ENCODE measurements at regions not wholly inside any gene's neighbourhood (a gene's known extent, or its start where the extent isn't known, plus 50 kb on each side); places are given as distances from the start of the nearest gene placed in this dataset.
"Not testable (repeated sequence)": the region's sequence is repeated elsewhere in the genome, so short reads cannot be mapped to it uniquely, and the experiment has no call there.

GRCh38 chr14:106421431-106422033 lies 895.1 kb downstream of the TMEM121 start:
- TF ChIP-seq SUZ12 (IDR thresholded peaks at IDR 0.05; ENCODE audit: extremely low read depth, insufficient read depth, insufficient read length); ZNF274 (IDR thresholded peaks at IDR 0.05; ENCODE audit: low read depth, low read length); YY1 (IDR thresholded peaks at IDR 0.05; ENCODE audit: insufficient read depth, insufficient read length): not testable (repeated sequence)

Data from NT2/D1 (cell line).